ENCODE measurements at regions not wholly inside any gene's neighbourhood (a gene's known extent, or its start where the extent isn't known, plus 50 kb on each side); places are given as distances from the start of the nearest gene placed in this dataset.
"Not testable (repeated sequence)": the region's sequence is repeated elsewhere in the genome, so short reads cannot be mapped to it uniquely, and the experiment has no call there.

DNA sequence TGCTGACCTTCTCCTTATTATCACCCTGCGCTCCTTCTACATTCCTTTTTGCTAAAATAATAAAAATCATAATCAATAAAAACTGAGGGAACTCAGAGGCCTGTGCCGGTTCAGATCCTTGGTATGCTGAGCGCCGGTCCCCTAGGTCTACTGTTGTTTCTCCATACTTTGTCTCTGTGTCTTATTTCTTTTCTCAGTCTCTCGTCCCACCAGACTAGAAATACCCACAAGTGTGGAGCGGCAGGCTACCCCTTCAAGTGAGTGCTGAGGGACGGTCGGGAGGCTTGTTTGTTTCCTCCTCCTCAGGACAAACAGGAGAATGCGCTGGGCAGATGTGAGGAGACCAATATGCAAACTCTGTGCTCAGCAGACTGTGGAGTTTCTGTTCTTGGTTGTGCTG, 75.4 kb downstream of the DEFB131A start:
- TF ChIP-seq, protein P1, sequence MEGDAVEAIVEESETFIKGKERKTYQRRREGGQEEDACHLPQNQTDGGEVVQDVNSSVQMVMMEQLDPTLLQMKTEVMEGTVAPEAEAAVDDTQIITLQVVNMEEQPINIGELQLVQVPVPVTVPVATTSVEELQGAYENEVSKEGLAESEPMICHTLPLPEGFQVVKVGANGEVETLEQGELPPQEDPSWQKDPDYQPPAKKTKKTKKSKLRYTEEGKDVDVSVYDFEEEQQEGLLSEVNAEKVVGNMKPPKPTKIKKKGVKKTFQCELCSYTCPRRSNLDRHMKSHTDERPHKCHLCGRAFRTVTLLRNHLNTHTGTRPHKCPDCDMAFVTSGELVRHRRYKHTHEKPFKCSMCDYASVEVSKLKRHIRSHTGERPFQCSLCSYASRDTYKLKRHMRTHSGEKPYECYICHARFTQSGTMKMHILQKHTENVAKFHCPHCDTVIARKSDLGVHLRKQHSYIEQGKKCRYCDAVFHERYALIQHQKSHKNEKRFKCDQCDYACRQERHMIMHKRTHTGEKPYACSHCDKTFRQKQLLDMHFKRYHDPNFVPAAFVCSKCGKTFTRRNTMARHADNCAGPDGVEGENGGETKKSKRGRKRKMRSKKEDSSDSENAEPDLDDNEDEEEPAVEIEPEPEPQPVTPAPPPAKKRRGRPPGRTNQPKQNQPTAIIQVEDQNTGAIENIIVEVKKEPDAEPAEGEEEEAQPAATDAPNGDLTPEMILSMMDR (IDR thresholded peaks at IDR 0.05): not testable (repeated sequence)
- TF ChIP-seq POLR2A (IDR thresholded peaks at IDR 0.05; ENCODE audit: low read depth); POLR2AphosphoS5 (IDR thresholded peaks at IDR 0.05): not testable (repeated sequence)
